NCI-H524 (cell line): ENCODE measurements at regions not wholly inside any gene's neighbourhood (a gene's known extent, or its start where the extent isn't known, plus 50 kb on each side); places are given as distances from the start of the nearest gene placed in this dataset.
"Not testable (repeated sequence)": the region's sequence is repeated elsewhere in the genome, so short reads cannot be mapped to it uniquely, and the experiment has no call there.

ENCODE experiments used
- DNase-seq, 2 experiments: peaks; one replicate each; lab custom pipeline; 2025; lab: John Stamatoyannopoulos, UW

GRCh38 chr1:3992103-3992556, 92.1 kb upstream of the C1orf174 start:
- DNase-seq = no peak

DNA sequence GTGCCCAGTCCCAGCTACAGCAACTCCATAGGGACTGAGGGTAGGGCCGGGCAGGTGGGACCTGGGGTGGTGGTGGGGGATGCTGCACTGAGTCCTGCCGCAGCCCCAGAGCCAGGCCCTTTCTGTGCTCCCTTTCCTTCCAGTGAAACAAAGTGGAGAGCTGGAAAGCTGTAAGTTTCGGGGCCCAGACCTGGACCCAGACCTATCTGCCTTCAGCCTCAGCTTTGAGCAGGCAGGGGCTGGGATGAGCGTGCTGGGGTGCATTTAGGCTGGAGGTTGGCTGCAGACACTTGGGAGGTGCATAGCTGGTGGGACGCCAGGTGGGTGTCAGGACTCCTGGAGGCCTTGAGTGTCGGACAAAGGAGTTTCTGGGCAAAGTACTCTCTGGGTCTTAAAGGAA, 92.7 kb upstream of the C1orf174 start:
- DNase-seq = no peak

GRCh38 chr1:3993619-3994375, 93.7 kb upstream of the C1orf174 start:
- DNase-seq = peak; percentile 34 to 82

- DNase-seq = no peak
Observed at GRCh38 chr1:3995141-3995780, 95.2 kb upstream of the C1orf174 start.

DNA sequence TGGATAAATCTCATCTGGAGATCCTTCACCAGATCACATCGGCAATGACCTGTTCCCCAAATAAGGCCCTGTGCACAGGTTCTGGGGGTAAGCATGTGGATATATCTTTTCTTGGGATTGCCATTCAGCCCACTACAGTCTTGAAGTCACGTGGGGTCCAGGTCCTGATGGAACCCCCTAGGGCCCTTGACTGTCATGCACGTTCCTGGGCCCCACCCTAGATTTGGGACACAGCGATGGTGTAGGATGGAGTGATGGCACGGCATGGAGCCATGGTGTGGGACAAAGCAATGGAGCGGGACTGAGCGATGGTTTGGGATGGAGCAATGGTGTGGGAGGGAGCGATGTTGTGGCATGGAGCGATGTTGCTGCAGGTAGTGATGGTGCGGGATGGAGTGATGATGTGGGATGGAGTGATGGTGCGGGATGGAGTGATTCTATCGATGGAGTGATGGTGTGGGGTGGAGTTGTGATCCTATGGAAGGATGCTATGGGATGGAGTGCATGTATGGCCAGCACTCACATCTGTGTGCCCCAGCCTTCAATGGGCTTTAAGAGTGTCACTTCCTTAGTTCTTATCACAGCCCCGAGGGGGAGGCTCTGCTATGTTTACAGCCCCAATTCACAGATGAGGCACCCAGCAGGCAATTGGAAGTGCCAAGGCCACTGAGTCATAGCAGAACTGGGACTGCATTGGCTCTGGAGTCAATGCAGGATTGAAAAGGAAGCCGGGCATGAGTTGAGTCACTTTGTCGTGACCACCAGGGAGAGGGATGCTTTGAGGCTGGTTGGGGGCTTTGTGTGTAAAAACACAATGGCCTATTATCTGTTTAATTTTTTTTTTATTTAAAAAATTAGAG, 97.0 kb upstream of the C1orf174 start:
- no peak for DNase-seq

DNA sequence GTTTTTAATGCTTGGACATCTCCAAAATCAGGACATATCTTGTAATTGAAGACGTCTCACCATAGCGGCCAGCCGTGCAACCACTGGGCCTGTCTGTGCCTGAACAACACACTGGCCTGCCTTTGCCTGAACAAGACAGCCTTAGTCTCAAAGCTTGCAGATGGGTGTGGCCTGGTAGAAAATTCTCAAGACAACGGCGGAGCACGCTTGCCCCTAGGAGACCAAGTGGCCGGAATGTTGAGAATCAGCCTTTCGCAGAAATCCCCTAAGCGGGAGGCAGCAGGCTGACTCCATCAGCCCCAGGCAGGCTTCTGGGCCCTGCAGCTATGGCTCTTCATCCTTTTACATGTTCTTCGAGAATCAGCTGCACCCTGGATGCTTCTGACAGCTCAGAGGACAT, 98.0 kb upstream of the C1orf174 start:
- DNase-seq = no peak

DNA sequence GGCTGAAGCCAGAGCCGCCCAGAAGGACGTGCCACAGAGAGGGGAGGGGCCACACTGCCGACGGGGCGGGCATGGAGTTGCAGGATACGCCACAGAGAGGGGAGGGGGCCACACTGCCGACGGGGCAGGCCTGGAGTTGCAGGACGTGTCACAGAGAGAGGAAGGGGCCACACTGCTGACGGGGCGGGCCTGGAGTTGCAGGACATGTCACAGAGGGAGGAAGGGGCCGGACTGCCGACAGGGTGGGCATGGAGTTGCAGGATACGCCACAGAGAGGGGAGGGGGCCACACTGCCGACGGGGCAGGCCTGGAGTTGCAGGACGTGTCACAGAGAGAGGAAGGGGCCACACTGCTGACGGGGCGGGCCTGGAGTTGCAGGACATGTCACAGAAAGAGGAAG, 99.4 kb upstream of the C1orf174 start:
- not testable (repeated sequence) for DNase-seq

GRCh38 chr1:3999941-4000735, 100.1 kb upstream of the C1orf174 start:
- DNase-seq = no peak

DNA sequence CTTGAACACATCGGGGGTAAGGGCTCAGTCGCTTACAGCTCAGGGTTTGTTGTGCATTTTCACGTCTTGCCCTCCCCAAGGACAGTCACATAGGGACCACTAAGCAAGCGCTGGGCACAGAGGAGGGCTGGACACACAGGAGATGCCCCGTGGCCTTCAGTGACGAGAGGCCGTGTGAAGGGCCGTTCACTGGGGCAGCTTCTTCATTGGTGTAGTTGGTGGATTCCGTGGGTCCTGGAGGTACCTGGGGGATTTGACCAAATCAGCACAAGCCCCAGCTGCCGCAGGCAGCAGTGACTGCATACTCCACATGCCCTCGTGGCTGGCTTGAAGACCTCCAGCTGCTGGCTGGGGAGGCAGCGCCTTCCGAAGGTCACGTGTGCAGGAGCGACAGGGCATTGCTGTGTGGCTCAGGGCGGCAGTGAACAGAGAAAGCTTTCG, 100.8 kb upstream of the C1orf174 start:
- peak in 1 of 2 experiments; percentile 5 for DNase-seq

DNA sequence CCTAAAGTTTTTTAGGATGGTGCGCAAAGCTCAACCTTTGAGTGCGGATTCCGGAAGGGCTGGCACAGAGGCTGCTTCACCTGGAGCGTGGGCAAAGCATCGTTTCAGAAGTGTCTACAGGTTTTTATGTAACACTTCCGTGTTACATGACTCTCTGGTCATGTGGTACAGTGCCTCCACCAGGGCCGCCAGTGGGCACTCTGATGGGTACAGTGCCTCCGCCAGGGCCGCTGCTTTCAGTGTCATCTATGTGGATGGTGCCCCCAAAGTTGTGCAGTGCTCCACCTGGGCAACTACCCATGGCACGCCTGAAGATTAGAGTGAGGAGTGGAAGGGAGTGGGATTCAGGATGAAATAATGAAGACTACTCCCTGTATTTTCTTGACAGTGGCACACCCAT, 101.4 kb upstream of the C1orf174 start:
- DNase-seq = no peak

GRCh38 chr1:4002061-4002521, 102.0 kb upstream of the C1orf174 start:
- DNase-seq = no peak

GRCh38 chr1:4002741-4003140, 102.7 kb upstream of the C1orf174 start:
- DNase-seq = no peak

DNA sequence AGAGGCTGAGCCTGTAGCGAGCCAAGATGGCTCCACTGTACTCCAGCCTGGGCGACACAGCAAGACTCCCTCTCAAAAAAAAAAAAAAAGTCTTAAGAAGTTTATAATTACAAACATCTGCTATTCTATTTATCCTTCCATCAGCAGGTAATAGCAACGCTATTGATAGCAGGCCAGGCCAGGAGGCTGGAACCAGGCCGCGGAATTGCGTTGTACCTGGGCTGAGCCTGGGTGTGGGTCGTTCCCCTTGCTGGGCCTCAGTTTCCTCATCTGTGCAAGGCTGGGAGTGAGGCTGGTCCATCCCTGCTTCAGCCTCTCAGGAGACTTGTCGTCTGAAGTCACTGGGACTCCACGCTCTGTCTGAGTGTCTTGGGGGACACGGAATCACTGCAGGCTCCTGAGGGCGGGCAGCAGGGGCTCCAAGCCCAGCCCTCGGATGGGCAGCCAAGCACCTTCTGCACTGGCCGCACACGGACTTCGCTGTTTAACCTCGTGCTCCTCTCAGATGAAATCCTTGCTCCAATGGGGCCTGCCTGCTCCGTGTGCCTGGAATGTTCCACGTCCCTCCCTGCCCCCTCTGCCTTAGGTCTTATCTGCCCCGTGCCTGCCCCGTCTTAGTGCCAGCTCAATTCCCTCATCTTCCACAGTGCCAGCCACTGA, 103.9 kb upstream of the C1orf174 start:
- DNase-seq = no peak

DNA sequence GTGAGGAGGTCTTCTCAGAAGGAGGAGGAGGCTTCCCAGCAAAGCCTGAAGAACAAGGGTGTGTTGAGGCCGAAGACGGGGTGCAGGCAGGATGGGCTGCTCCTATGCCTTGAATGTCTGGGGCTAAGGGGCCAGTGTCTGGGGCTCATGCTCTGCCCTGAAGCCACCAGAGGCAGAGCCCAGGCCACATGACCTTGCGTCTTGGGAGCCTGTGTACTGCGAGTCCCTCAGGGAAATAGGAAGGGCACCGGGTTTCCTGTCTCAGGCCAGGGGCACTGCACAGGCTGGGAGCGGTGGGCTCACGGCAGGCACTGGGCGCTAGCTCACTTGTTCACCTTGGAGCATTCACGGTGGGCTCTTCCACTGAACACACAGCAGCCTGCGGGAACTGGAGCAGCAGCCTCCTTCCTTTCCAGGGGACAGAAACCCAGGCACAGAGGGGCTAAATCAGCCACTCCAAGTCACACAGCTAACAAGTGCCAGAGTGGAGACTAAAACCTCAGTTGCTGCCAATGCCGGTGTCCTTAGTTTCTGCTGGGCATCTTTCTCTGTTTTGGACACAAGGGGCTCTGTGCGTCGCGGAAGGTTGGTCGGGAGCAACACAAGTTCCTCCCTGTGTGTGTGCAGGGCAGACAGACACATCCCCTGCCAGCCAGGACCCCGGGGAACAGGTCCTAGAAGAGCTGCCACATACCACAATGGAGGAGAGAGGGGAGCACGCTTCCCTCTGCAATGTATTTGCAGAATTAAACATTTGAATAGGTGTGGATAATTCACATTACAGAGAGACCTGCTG, 104.8 kb upstream of the C1orf174 start:
- no peak for DNase-seq

DNA sequence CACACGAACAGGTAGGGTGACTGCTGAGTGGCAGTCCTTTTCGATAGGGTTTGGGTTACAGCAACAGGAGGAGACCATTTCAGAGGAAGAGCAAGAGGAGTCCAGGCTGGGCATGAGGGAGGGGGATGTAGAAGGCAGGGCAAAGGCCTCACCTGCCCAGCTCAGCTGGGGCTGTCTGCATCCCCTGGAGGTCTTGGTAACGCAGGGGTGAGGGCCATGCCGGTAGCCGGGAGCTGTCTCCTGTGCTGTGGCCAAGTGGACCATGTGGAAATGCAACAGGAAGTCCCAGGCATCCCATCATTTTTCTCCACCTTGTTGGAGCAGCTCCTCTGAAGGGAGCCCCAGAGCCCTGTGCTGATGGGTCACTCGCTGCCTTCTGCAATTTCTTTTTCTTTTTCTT, 105.4 kb upstream of the C1orf174 start:
- no peak for DNase-seq

DNA sequence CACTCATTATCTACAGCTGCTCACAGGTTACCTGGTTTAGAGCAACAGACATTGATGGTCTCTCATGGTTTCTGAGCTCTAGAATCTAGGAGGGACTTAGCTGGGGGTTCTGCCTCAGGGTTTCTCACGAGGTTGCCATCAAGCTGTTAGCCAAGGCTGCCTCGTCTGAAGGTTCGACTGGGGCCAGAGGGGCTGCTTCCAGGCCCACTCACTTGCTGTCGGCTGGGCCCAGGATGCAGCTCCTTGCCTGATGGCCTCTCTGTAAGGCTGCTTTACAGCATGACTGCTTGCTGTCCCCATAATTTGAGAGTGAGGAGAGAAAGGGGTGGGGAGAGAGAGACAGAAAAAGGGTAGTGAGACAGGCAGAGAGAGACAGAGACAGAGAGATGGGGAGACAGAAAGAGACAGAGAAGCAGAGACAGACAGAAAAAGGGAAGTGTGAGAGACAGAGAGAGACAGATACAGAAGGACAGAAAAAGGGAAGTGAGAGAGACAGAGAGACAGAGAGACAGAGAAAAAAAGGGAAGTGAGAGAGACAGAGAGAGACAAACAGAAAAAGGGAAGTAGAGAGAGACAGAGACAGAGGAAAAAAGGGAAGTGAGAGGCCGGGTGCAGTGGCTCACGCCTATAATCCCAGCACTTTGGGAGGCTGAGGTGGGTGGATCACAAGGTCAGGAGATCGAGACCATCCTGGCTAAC, 106.8 kb upstream of the C1orf174 start:
- DNase-seq = no peak

DNA sequence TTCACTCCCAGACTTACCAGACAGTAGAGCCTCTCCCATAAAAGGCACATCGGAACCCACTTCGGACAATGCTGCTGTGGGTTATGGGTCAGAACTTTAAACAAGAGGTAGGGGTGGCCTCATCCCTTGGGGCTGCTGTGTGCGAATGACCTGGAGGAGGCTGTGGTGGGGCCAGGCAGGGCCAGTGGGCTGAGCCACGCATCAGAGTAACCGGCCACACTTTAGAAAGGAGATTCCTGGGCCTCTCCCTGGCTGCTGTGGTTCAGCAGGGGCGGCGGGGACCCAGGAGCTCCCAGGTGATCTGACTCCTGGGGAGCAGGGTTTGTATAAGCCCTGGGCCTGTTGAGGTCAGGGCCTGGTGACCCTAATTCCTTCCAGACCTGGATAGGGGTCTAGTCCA, 110.2 kb upstream of the C1orf174 start:
- DNase-seq = no peak

GRCh38 chr1:4010814-4011605, 110.9 kb upstream of the C1orf174 start:
- DNase-seq = no peak
